ENCODE measurements at regions not wholly inside any gene's neighbourhood (a gene's known extent, or its start where the extent isn't known, plus 50 kb on each side); places are given as distances from the start of the nearest gene placed in this dataset.

DNA sequence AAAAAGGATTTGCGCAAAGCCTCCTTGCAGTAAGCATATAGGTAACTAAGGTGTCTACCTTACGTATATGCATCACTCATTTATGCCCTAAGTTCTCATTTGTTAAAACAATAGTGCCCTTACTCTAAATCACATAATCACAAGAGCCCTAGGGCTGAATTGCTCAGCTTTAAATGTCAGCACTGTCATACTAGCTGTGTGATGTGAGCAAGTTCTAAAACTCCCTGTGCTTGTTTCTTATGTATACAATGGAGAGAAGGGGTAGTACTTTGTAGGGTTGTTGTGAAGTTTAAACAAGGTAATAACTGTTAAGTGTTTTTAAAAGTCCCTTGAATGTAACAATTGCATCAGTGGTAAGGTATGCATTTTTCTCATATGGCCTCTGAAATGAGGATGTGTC, 169.5 kb upstream of the DMRT1 start:
- no peak for TF ChIP-seq CTCF (IDR thresholded peaks at IDR 0.05; ENCODE audit: extremely low read depth, insufficient read depth, missing control alignments)
- no peak for DNase-seq (ENCODE audit: low spot score)
- in situ Hi-C loops (cut with MboI; ENCODE audit: low pct_unique_long_range_greater_than_20kb, low sequenced_read_pairs, unreplicated experiment): no loop called here

DNA sequence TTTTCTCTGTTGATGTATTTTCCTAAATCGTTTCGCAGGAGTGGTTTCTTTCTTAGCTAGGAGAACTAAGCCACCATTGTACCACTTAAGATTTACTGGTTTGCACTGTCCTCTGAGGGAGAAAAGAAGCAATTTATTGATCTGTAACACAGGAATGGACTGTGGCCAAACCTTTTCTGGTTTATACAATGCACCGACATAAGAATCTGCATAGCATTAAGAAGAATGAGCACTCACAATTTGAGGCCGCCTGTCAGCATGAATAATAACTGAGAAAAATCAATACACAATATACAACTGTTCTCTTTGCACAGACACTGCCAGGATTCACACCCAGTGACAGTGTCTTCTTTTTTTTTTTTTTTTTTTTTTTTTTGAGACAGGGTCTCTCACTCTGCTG, 168.6 kb upstream of the DMRT1 start:
- TF ChIP-seq CTCF (IDR thresholded peaks at IDR 0.05; ENCODE audit: extremely low read depth, insufficient read depth, missing control alignments): no peak
- DNase-seq (ENCODE audit: low spot score): no peak
- in situ Hi-C loops (cut with MboI; ENCODE audit: low pct_unique_long_range_greater_than_20kb, low sequenced_read_pairs, unreplicated experiment): no loop called here

DNA sequence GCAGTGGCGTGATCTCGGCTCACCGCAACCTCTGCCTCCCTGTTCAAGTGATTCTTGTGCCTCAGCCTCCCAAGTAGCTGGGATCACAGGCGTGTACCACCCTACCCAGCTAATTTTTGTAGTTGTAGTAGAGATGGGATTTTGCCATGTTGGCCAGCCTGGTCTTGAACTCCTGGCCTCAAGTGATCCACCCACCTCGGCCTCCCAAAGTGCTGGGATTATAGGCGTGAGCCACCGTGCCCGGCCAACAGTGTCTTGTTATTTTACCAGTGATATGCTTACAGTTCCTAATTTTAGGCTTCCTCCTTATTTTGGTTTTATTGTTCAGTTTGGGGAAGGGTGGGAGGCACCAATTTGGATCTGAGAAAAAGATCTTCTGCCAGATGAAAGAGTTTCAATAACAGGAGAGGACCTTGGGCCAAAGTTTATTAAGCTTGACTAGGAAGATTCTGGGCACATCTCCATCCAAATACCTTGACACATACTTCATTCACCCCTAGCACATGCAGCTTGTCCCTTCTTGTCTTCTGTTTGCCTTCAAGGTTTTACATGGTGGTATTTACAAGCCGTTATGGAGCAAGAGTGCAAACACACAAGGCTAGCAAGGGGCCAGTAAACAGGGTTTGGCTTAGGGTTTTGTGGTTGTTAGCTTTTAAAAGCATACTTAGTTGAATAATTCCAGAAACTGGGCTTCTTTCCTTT, 168.1 kb upstream of the DMRT1 start:
- DNase-seq (ENCODE audit: low spot score): no peak
- no peak for TF ChIP-seq CTCF (IDR thresholded peaks at IDR 0.05; ENCODE audit: extremely low read depth, insufficient read depth, missing control alignments)
- in situ Hi-C loops (cut with MboI; ENCODE audit: low pct_unique_long_range_greater_than_20kb, low sequenced_read_pairs, unreplicated experiment): no loop called here

DNA sequence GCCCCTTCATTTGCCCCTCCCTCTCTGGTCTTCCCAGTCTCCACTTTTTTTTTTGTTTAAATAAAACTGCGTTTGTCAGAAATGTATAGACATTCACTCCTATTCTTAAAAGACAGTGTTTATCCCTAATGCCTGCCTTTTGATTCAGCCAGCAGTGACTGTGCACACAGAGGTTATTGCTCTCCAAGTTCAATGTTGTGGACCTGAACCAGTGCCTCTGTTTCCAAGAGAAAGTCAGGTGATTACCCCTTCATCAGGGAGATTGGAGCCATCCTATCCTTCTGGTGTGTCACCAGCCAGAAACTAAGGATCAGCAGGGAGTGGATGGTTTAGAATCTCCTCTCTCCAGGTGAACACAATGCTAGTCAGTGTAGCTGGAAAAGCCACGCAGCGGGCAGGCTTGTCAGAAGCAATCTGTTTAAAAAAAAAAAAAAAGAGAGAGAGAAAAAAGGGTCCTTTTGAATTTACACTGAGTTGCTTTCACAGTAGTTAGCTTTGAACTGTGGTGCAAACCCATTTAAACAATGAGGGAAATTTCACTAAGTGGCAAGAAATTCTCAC, 167.5 kb upstream of the DMRT1 start:
- DNase-seq (ENCODE audit: low spot score): no peak
- in situ Hi-C loops (cut with MboI; ENCODE audit: low pct_unique_long_range_greater_than_20kb, low sequenced_read_pairs, unreplicated experiment): no loop called here
- no peak for TF ChIP-seq CTCF (IDR thresholded peaks at IDR 0.05; ENCODE audit: extremely low read depth, insufficient read depth, missing control alignments)

GRCh38 chr9:675697-676370, 165.7 kb upstream of the DMRT1 start:
- in situ Hi-C loops (cut with MboI; ENCODE audit: low pct_unique_long_range_greater_than_20kb, low sequenced_read_pairs, unreplicated experiment): no loop called here
- TF ChIP-seq CTCF (IDR thresholded peaks at IDR 0.05; ENCODE audit: extremely low read depth, insufficient read depth, missing control alignments): no peak
- DNase-seq (ENCODE audit: low spot score): no peak

GRCh38 chr9:676780-677438, 164.6 kb upstream of the DMRT1 start:
- in situ Hi-C loops (cut with MboI; ENCODE audit: low pct_unique_long_range_greater_than_20kb, low sequenced_read_pairs, unreplicated experiment): no loop called here
- no peak for TF ChIP-seq CTCF (IDR thresholded peaks at IDR 0.05; ENCODE audit: extremely low read depth, insufficient read depth, missing control alignments)
- no peak for DNase-seq (ENCODE audit: low spot score)
